HL-60 (cell line): ENCODE measurements at regions not wholly inside any gene's neighbourhood (a gene's known extent, or its start where the extent isn't known, plus 50 kb on each side); places are given as distances from the start of the nearest gene placed in this dataset.

Experiments used
- DNase-seq, 2 experiments: peaks; one replicate each; pipeline ENCODE4 v3.0.0-alpha.2; 2010 to 2020; ENCODE audit warnings: low read depth in 1 of 2, low spot score in 1 of 2
- H3K27ac ChIP-seq: fragments of 250-450 bp; sonication (Bioruptor Pico); replicated peaks from 2 replicates; pipeline ENCODE4 v1.5.1; 2020; ENCODE audit warnings: mild to moderate bottlenecking, moderate library complexity
- H3K27me3 ChIP-seq: fragments of 250-450 bp; sonication (Bioruptor Pico); 2 replicates; pipeline ENCODE4 v1.5.1; 2021; ENCODE audit warnings: mild to moderate bottlenecking, moderate library complexity; ENCODE audit not compliant: insufficient read depth, poor library complexity, severe bottlenecking
- H3K4me3 ChIP-seq: replicated peaks from 2 replicates; pipeline ENCODE4 v1.5.1; 2011; ENCODE audit warnings: mild to moderate bottlenecking, control low read depth, low read length; ENCODE audit not compliant: insufficient read depth
- CTCF ChIP-seq: IDR thresholded peaks from one replicate; pipeline ENCODE4 v1.5.1; 2011; ENCODE audit warnings: low read length, control low read depth, inconsistent platforms; ENCODE audit not compliant: insufficient read depth
- GABPA ChIP-seq: IDR thresholded peaks from 2 replicates; pipeline ENCODE4 v1.6.1; 2012; ENCODE audit warnings: low read depth
- POLR2AphosphoS5 ChIP-seq: IDR thresholded peaks from 2 replicates; pipeline ENCODE4 v1.6.1; 2012; ENCODE audit warnings: low read depth
- REST ChIP-seq: IDR thresholded peaks from 2 replicates; pipeline ENCODE4 v1.6.1; 2012; ENCODE audit warnings: low read depth; ENCODE audit not compliant: insufficient replicate concordance
- SPI1 ChIP-seq: IDR thresholded peaks from 2 replicates; pipeline ENCODE4 v1.6.1; 2012; ENCODE audit warnings: low read depth, mild to moderate bottlenecking, borderline replicate concordance

GRCh38 chr14:34238610-34239009 lies 223.4 kb downstream of the SPTSSA start:
- Histone ChIP-seq H3K27ac (no peak overlapping the region), H3K4me3 (no peak overlapping the region), H3K27me3 (no peaks in the 10 kb centered on the region)
- TF ChIP-seq POLR2AphosphoS5, result no peak
- TF ChIP-seq REST, result no peak
- TF ChIP-seq CTCF, result no peak
- TF ChIP-seq GABPA, result no peak
- no peak for TF ChIP-seq SPI1
- DNase-seq, result no peak

GRCh38 chr14:34237677-34238076 lies 224.4 kb downstream of the SPTSSA start:
- no peak for TF ChIP-seq CTCF
- no peak for TF ChIP-seq SPI1
- no peak for TF ChIP-seq POLR2AphosphoS5
- no peak overlapping the region for H3K4me3 ChIP-seq
- peaks cover 3% of the 10 kb centered on the region for H3K27me3 ChIP-seq
- H3K27ac ChIP-seq, result no peak overlapping the region
- DNase-seq, result no peak

- DNase-seq, result no peak
- no peak for TF ChIP-seq GABPA
- no peak for TF ChIP-seq CTCF
- no peak for TF ChIP-seq REST
- TF ChIP-seq POLR2AphosphoS5, result no peak
- no peak for TF ChIP-seq SPI1
- H3K27ac ChIP-seq, result no peak overlapping the region
- no peak overlapping the region for H3K4me3 ChIP-seq
- peaks cover 3% of the 10 kb centered on the region for H3K27me3 ChIP-seq
These were observed 225.0 kb downstream of the SPTSSA start for GRCh38 chr14:34237081-34237480.

- Histone ChIP-seq H3K27ac (no peak overlapping the region), H3K27me3 (peaks cover 3% of the 10 kb centered on the region), H3K4me3 (no peak overlapping the region)
- no peak for TF ChIP-seq GABPA
- no peak for DNase-seq
These were observed 226.3 kb downstream of the SPTSSA start for GRCh38 chr14:34235643-34236300.
